ENCODE measurements at regions not wholly inside any gene's neighbourhood (a gene's known extent, or its start where the extent isn't known, plus 50 kb on each side); places are given as distances from the start of the nearest gene placed in this dataset.

GRCh38 chr3:10703875-10704274 is 112.2 kb upstream of the SLC6A11 start:
- peak; percentile 47 for ATAC-seq
- no peak for TF ChIP-seq ZNF70 (CRISPR knock-in tag; IDR thresholded peaks at IDR 0.05)
- TF ChIP-seq BACH2 (CRISPR knock-in tag; IDR thresholded peaks at IDR 0.05; ENCODE audit: borderline replicate concordance), result no peak
- TF ChIP-seq, protein P1, sequence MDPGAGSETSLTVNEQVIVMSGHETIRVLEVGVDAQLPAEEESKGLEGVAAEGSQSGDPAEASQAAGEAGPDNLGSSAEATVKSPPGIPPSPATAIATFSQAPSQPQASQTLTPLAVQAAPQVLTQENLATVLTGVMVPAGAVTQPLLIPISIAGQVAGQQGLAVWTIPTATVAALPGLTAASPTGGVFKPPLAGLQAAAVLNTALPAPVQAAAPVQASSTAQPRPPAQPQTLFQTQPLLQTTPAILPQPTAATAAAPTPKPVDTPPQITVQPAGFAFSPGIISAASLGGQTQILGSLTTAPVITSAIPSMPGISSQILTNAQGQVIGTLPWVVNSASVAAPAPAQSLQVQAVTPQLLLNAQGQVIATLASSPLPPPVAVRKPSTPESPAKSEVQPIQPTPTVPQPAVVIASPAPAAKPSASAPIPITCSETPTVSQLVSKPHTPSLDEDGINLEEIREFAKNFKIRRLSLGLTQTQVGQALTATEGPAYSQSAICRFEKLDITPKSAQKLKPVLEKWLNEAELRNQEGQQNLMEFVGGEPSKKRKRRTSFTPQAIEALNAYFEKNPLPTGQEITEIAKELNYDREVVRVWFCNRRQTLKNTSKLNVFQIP (CRISPR knock-in tag; IDR thresholded peaks at IDR 0.05; ENCODE audit: borderline replicate concordance, low read depth), result no peak
- no peak for TF ChIP-seq TCF4 (CRISPR knock-in tag; IDR thresholded peaks at IDR 0.05; ENCODE audit: borderline replicate concordance)
- TF ChIP-seq ZNF8 (CRISPR knock-in tag; IDR thresholded peaks at IDR 0.05), result no peak
- TF ChIP-seq OSR1 (CRISPR knock-in tag; IDR thresholded peaks at IDR 0.05), result no peak
- no peak for TF ChIP-seq TOX (CRISPR knock-in tag; IDR thresholded peaks at IDR 0.05; ENCODE audit: borderline replicate concordance)

DNA sequence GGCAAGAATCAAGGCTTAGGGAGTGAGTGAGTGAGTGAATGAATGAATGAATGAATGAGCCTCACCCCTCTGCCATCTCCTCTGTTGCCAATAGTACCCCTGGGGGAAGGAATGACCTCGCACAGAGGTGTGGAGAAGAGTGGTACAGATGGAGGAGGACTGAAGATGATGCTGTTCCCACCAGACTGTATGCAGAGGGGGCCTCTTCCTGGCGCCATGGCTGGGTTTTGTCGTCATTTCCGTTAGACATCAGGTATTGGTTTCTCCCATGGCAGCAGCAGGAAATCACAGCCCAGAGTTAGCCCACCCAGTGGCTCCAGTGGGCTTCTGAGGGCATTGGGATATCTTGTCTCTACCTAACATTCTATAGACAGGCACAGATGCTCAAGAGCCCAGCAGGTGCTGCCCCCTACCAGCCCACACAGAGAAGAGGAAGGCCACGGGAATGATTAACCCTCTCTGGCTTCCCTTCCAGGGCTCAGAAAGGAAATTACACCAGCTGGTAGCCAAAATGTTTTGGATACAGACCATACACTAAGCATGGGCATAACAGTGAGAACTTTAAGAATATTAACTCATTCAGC is 109.8 kb upstream of the SLC6A11 start:
- no peak for TF ChIP-seq ZNF565 (CRISPR knock-in tag; conservative IDR thresholded peaks at IDR 0.05; ENCODE audit: low read depth)
- no peak for TF ChIP-seq RARB (CRISPR knock-in tag; IDR thresholded peaks at IDR 0.05)
- TF ChIP-seq ISL1 (CRISPR knock-in tag; IDR thresholded peaks at IDR 0.05), result no peak
- ATAC-seq, result no peak

DNA sequence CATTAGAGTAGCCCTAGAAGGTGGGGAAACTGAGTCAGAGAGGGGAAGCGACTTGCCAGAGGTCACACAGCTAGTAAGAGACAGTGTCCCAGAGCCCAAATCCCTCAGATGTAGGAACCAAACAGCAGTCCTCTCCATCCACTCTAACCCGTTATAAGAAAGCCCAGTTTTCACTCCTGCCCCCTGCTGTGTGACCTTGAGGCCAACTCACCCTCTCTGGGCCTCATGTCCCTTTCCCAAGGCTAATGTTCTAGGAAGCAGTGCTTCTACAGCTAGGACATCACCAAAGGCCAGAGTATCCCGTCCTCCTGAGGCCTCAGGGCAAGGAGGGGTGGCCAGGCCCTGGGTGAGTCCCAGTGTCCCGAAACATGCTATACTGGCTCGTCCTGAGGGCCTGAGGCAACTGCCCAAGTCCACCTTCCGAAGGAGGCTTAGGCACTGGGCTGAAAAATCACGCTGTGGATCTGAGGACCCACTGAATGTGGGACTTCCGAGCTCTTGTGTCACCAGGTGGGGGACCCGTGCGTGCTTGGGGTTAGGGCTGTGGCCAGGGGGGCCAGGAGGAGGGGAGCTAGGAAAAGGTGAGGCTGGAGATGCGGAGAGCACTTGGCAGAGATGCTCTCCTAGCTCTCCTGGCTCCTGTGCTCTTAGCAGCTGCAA is 109.2 kb upstream of the SLC6A11 start:
- TF ChIP-seq, protein P1 (CRISPR knock-in tag; IDR thresholded peaks at IDR 0.05; ENCODE audit: borderline replicate concordance, low read depth), result no peak
- no peak for TF ChIP-seq ZNF70 (CRISPR knock-in tag; IDR thresholded peaks at IDR 0.05)
- no peak for TF ChIP-seq ZNF565 (CRISPR knock-in tag; conservative IDR thresholded peaks at IDR 0.05; ENCODE audit: low read depth)
- no peak for TF ChIP-seq ARNTL (CRISPR knock-in tag; IDR thresholded peaks at IDR 0.05; ENCODE audit: borderline replicate concordance, low read depth)
- TF ChIP-seq PPARA (CRISPR knock-in tag; IDR thresholded peaks at IDR 0.05; ENCODE audit: borderline replicate concordance), result no peak
- no peak for TF ChIP-seq CSDC2 (CRISPR knock-in tag; IDR thresholded peaks at IDR 0.05)
- TF ChIP-seq ESRRG (CRISPR knock-in tag; IDR thresholded peaks at IDR 0.05), result no peak
- TF ChIP-seq, protein P2, sequence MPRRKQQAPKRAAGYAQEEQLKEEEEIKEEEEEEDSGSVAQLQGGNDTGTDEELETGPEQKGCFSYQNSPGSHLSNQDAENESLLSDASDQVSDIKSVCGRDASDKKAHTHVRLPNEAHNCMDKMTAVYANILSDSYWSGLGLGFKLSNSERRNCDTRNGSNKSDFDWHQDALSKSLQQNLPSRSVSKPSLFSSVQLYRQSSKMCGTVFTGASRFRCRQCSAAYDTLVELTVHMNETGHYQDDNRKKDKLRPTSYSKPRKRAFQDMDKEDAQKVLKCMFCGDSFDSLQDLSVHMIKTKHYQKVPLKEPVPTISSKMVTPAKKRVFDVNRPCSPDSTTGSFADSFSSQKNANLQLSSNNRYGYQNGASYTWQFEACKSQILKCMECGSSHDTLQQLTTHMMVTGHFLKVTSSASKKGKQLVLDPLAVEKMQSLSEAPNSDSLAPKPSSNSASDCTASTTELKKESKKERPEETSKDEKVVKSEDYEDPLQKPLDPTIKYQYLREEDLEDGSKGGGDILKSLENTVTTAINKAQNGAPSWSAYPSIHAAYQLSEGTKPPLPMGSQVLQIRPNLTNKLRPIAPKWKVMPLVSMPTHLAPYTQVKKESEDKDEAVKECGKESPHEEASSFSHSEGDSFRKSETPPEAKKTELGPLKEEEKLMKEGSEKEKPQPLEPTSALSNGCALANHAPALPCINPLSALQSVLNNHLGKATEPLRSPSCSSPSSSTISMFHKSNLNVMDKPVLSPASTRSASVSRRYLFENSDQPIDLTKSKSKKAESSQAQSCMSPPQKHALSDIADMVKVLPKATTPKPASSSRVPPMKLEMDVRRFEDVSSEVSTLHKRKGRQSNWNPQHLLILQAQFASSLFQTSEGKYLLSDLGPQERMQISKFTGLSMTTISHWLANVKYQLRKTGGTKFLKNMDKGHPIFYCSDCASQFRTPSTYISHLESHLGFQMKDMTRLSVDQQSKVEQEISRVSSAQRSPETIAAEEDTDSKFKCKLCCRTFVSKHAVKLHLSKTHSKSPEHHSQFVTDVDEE (CRISPR knock-in tag; IDR thresholded peaks at IDR 0.05), result no peak
- TF ChIP-seq, protein P3, sequence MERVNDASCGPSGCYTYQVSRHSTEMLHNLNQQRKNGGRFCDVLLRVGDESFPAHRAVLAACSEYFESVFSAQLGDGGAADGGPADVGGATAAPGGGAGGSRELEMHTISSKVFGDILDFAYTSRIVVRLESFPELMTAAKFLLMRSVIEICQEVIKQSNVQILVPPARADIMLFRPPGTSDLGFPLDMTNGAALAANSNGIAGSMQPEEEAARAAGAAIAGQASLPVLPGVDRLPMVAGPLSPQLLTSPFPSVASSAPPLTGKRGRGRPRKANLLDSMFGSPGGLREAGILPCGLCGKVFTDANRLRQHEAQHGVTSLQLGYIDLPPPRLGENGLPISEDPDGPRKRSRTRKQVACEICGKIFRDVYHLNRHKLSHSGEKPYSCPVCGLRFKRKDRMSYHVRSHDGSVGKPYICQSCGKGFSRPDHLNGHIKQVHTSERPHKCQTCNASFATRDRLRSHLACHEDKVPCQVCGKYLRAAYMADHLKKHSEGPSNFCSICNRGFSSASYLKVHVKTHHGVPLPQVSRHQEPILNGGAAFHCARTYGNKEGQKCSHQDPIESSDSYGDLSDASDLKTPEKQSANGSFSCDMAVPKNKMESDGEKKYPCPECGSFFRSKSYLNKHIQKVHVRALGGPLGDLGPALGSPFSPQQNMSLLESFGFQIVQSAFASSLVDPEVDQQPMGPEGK (CRISPR knock-in tag; IDR thresholded peaks at IDR 0.05; ENCODE audit: borderline replicate concordance), result no peak
- no peak for TF ChIP-seq OSR1 (CRISPR knock-in tag; IDR thresholded peaks at IDR 0.05)
- TF ChIP-seq SNAI2 (CRISPR knock-in tag; IDR thresholded peaks at IDR 0.05), result no peak
- TF ChIP-seq ZFP3 (CRISPR knock-in tag; IDR thresholded peaks at IDR 0.05), result no peak
- no peak for TF ChIP-seq ZNF8 (CRISPR knock-in tag; IDR thresholded peaks at IDR 0.05)
- TF ChIP-seq RARB (CRISPR knock-in tag; IDR thresholded peaks at IDR 0.05), result no peak
- TF ChIP-seq CREB5 (CRISPR knock-in tag; IDR thresholded peaks at IDR 0.05; ENCODE audit: low read depth), result no peak
- no peak for TF ChIP-seq ZFP30 (CRISPR knock-in tag; IDR thresholded peaks at IDR 0.05)
- TF ChIP-seq ISL1 (CRISPR knock-in tag; IDR thresholded peaks at IDR 0.05), result no peak
- TF ChIP-seq TOX (CRISPR knock-in tag; IDR thresholded peaks at IDR 0.05; ENCODE audit: borderline replicate concordance), result no peak
- ATAC-seq, result no peak
